Cardiac septum (tissue), 1 donor: ENCODE measurements at regions not wholly inside any gene's neighbourhood (a gene's known extent, or its start where the extent isn't known, plus 50 kb on each side); places are given as distances from the start of the nearest gene placed in this dataset.
"Not testable (repeated sequence)": the region's sequence is repeated elsewhere in the genome, so short reads cannot be mapped to it uniquely, and the experiment has no call there.

ENCODE experiments used
- DNase-seq: peaks from one replicate; pipeline ENCODE4 v3.0.0-alpha.2; 2020; ENCODE audit warnings: low spot score
- intact Hi-C: fragments of 100-400 bp; cut with DNase I; formaldehyde crosslinking; loops from one replicate; pipeline ENCODE4 v1.14.0; 2022
- donor health status: DM: no; HTN: no; CAD: no.

DNA sequence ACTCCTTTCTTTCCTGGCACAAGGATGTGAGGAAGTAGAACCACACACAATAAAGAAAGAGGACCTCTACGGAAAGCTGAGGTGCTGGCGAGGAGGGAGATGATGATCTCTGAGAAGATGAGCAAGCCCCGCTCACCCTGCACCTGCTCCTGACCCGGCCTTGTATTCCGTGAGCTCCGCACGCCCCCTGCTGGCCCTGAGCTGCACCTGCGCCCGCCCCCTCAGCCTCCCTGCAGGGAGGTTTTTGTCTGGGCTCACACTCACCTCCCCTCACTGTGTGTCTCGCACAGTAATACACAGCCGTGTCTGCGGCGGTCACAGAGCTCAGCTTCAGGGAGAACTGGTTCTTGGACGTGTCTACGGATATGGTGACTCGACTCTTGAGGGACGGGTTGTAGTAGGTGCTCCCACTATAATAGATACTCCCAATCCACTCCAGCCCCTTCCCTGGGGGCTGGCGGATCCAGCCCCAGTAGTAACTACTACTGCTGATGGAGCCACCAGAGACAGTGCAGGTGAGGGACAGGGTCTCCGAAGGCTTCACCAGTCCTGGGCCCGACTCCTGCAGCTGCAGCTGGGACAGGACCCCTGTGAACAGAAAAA lies 895.1 kb downstream of the TMEM121 start:
- DNase-seq, intact Hi-C loops: not testable (repeated sequence)

DNA sequence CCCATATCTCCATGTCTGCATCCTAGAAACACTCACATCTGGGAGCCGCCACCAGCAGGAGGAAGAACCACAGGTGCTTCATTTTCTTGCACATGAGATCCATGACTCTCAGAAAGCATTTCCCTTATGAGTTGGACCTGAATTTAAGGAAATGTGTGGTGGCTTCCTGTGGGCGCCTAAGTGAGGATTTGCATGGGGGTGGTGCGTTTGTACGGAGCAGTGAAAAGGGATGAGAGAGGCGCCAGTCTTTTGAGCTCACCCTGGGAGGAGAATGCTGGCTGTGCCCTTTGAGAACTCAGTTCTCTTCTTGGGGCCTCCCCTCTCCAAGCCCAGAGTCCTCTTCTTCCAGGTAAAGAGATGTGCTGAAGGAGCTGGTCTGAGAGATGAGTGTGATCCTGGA lies 895.7 kb downstream of the TMEM121 start:
- intact Hi-C loops: no loop called here
- DNase-seq: no peak

DNA sequence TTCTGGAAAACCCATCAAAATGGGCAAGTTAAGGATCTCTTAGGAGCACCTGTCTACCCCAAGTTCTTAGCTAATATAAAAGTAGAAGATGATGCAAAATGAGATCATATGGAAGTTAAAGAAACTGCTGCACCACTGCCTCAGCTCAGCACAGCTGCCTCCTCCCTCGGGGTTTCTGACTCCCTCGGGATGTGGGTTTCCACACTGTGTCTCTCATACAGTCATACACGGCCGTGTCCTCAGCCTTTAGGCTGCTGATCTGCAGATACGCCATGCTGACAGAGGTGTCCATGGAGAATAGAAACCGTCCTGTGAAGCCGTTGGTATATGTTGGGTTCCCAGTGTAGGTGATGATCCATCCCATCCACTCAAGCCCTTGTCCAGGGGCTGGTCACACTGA lies 898.8 kb downstream of the TMEM121 start:
- DNase-seq, intact Hi-C loops: not testable (repeated sequence)

DNA sequence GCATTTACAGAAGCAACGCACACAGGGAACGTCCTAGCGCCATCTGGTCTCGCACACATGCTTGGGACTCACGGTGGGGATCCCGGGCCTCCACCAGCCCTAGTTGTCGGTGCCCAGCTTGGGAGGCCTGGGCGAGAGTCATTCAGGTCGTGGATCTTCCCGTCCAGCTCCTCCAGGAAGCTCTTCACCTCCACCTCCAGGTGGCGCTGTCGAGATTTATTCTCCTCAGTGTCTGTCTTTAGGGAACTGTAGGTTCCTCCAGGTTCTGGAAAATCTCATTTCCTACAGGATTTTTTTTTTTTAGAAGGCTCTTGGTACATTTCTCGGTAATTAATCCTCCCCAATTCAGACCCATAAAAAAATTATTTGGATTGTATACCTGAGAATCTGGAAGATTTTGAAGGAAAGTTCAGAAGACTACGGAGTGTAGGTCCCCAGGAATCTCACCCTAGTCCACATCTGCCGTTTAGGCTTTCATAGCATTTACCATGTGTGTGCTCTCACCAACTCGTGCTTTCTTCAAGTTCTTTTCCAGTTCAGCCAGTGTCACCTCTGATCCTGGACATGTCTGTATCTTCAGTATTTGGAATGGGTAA lies 910.0 kb downstream of the TMEM121 start:
- intact Hi-C loops: no loop called here
- no peak for DNase-seq

DNA sequence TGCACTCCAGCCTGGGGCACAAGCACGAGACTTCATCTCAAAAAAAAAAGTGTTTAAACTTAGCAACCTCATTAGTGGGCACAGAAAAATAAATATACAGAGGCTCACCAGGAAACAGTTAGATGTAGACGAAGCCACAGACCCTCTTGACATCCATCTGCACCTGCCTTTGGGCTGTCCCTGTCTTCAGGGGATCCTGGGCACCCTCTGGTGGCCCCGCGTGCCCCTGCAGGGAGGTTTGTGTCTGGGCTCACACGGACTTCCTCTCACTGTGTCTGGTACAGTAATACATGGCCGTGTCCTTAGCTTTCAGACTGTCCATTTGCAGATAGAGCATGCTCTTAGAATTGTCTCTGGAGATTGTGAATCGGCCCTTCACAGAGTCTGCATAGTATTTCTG lies 916.5 kb downstream of the TMEM121 start:
- DNase-seq: no peak
- intact Hi-C loops: no loop called here

DNA sequence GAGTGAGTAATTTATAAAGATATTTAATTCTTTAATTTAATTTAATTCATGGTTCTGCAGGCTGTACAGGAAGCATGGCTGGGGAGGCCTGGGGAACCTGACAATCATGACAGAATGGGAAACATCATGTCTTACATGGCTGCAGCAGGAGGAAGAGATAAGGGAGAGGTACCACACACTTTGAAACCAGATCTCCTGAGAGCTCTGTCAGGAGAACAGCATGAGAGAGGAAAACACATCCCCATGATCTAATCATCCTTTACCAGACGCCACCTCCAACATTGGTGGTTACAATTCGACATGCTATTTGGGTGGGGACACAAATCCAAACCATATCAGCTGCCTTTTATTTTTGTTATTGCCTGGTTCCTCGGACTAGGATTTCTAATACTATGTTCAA lies 928.6 kb downstream of the TMEM121 start:
- intact Hi-C loops: no loop called here
- DNase-seq: no peak

DNA sequence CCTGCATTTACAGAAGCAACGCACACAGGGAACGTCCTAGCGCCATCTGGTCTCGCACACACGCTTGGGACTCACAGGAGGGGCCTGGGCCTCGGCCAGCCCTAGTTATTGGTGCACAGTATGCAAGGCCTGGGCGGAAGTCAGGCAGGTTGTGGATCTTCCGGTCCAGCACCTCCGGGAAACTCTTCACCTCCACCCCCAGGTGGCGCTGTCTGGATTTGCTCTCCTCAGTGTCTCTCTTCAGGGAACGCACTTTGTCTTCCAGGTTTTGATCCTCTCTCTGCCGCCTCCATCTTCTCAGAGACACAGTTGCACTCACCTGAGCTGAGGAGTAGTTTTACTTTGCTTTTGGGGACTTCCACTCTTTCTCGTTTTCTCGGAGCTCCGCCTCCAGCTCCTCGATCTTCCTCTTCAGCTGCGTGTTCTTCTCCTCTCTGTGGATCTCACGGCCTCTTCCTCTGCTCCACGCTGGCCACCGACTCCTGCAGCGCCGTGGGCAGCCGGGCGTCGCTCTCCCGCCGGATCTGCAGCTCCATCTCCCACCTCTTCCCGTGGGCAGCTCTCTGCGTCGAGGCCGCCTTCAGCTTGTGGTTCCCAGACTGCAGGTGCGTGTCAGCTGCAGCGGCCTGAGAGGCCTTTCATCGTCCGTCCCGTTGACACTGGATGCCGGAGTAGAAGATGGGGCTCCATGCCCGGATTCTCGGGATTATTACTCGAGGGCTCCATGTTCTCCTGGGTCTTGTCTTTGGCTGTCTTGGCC lies 933.8 kb downstream of the TMEM121 start:
- no peak for DNase-seq
- intact Hi-C loops: no loop called here

DNA sequence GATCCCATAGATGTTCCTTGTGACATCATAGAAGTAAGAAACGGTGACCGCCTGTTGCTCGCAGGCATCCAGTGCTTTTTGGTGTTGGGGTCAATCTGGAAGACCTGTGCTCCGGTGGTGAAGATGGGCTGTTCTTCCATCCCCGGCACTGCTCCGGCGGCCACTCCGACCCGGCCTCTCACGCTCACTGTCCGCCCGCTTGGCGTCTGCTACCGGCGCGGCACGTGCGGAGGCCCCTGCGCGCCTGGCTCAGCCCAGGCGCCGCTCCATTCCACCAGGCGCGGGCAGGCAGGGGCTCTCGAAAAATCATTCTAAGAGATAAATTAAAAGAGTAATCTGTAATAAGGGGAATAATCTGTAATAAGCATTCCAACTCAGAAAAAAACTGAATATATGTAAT lies 934.5 kb downstream of the TMEM121 start:
- intact Hi-C loops: no loop called here
- DNase-seq: no peak

DNA sequence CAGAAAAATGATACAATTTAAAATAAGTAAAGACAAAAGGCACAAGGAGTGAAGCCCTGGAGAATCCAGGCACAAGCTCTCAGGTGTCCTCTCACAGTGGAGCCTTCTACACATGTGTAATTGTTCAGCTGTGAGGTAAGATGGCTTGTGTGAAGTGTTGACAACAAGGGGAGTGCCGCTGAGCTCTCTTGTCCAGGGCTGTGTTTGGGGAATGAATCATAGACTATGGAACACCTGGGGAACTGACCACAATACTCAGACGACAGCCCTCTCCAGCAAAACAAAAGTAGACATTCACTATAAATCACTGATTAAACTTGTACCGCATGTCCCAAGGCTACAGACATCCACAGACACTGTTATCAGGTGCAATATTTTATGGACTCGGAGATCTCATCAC lies 940.1 kb downstream of the TMEM121 start:
- DNase-seq: not testable (repeated sequence)

DNA sequence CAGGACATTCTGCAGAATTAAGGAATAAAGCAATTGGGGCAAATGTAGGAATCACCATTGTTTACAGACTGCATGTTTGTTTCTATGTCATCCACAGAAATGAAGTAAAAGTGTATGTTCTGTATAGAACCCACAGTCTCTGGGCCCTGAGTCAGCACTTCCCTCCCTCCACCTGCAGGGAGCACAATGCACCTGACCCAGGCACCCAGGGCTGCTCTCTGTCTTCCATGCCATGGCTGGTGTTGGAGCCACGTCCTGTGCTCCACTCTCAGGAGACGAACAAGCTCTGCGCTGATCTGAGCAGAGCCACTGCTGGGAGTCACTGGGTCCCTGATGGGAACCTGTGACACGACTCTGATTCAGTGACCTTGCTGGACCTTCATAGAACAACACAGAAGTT lies 942.5 kb downstream of the TMEM121 start:
- intact Hi-C loops, DNase-seq: not testable (repeated sequence)

More for the DNA sequence above, 940.1 kb downstream of the TMEM121 start:
- intact Hi-C loops: not testable (repeated sequence)

DNA sequence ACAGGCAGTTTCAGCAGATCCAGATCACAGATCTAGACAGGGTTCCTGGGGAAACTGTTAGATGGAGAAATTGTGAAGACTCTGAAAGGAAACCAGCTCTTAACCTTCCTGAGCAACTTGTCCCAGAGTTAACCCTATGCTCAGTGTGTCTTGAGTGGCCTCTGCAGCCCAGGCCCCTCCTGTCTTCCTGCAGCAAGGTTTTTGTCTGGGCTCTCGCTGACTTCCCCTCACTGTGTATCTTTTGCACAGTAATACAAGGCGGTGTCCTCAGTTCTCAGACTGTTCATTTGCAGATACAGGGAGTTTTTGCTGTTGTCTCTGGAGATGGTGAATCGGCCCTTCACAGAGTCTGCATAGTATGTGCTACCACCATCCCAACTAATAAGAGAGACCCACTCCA lies 943.6 kb downstream of the TMEM121 start:
- intact Hi-C loops, DNase-seq: not testable (repeated sequence)

DNA sequence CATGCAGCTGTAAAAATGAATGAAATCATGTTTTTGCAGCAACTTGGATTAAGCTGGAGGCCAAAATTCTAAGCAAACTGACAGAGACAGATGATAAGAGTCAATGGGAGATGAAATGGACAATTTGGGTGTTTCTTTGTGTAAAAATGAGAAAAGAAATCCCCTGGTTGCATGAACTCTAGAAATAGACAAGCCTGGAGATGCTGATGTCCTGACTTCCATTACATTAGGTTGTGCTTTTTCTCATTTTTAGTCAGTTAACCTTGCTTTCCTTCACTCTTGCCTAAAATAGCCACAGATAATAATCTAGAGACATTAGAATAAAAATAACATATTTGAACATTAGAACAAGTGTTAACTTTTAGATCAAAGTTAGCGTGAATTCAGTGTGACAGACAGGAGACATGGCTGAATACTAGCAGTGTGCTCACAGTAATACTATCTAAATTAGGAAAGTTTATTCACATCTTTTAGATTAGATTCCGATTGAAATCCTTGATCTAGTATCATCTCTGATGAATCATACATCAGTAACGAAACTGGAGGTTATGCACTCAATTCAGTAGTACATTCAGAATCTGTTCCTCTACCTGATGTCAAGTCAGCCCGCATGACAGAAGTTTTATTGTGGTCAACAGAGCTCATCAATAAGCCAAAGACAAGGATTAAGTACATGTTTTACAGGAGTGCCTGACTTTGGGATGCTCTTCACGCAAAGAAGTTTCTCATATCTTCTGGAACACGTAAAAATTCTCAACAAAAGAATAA lies 948.1 kb downstream of the TMEM121 start:
- intact Hi-C loops, DNase-seq: not testable (repeated sequence)

DNA sequence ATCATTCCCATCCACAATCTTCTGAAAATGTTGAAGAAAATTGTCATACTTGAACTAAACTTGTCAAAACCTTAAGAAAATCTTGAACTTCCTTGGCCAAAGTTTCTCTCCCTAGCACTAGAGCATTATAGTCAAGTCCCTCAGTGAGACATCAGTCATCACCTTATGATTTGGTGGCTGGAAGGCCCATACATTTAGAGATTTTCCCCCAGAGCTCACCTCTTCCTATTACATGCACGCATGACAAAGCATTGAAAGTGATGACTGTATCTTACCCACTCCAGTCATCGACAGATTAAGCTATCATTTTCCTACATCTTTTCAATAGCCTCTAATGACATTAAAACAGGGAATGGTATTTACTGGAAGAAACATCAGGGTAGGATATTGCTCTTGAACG lies 948.8 kb downstream of the TMEM121 start:
- intact Hi-C loops, DNase-seq: not testable (repeated sequence)

DNA sequence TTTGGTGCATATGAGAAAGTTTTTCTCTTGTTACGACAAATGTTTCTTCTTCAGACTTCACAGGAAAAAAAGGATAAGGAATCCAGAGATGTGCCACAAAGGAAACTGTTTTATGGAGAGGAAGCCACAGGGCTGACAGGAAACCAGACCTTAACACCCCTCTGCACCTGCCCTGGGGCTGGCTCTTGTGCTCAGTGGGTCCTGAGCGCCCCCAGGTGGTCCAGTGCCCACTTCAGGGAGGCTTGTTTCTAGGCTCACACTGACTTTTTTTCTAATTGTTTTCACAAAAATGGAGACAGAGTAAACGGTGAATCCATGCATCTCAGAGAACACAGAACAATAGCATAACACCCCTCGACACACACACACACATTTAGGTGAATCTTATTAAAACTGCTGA lies 951.2 kb downstream of the TMEM121 start:
- DNase-seq, intact Hi-C loops: not testable (repeated sequence)

DNA sequence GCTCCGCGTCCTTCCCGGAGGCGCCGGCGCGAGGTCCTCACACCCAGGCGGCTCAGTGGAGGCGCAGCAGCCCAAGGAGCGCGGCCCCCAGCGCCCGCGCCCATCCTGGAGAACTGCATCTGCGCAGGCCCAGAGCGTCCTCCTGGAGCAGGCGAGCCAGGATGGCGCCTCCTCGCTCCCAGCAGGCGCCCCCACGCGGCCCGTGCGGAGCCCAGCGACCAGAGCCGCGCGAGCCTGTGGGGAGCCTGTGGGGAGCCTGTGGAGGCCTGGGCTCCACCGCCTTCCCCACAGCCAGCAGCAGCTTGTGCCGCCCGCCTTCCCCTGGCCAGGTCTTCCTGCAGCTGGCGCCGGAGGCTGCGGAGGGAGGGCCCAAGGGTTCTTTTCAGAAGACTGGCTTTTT lies 953.9 kb downstream of the TMEM121 start:
- DNase-seq, intact Hi-C loops: not testable (repeated sequence)

DNA sequence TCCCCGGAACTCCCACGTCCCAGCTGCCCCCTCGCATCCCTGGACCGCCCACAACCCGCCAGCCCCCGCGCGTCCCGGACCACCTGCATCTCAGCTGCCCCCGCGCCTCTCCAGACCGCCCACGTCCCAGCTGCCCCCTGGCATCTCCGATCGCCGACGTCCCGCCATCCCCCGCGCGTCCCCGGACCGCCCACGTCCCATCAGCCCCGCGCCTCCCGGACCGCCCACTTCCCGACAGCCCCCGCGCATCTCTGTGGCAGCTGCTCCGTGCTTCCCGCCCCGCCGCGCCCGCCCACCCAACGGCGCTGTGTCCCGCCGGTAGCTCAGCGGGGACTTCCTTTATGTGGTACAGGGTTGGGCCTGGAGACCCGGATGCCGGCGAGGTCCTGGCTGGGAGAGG lies 955.8 kb downstream of the TMEM121 start:
- DNase-seq, intact Hi-C loops: not testable (repeated sequence)

DNA sequence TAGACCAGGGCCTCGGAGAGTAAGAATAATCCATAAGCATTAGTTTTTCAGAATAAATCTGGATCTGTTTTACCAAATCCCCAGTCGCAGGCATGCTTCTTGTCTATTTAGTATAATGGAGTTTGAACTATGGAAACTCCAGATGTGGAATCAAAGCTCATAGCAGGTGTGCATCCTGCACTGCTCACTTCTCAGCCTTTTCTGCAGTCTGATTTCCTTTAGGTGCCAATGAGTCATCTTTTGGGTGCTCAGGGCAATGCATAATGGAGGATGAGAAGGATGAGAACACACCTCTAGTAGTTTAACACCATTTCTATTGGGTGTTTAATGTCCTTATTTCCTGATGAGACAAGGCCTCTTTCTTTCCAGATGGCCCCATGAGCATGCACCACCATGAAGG lies 961.2 kb downstream of the TMEM121 start:
- no peak for DNase-seq
- intact Hi-C loops: no loop called here

DNA sequence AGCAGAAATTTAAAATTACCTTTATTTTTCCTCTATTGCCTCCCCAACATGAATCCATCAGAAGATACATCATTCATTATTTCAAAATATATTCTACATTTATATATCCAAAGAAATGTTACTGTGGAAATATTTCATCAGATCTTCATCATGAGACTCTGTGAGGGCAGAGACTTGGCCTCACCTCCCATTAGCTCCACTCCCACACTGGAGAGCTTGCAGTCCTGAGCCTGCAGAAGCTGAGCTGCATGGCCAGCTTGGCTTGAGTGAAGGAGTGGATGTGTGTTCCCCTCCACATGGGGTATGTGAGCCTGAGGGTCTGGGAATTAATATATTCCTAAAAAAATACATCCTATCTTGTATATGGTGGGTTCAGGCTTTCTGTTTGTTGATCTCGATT lies 961.9 kb downstream of the TMEM121 start:
- DNase-seq: no peak
- intact Hi-C loops: no loop called here

DNA sequence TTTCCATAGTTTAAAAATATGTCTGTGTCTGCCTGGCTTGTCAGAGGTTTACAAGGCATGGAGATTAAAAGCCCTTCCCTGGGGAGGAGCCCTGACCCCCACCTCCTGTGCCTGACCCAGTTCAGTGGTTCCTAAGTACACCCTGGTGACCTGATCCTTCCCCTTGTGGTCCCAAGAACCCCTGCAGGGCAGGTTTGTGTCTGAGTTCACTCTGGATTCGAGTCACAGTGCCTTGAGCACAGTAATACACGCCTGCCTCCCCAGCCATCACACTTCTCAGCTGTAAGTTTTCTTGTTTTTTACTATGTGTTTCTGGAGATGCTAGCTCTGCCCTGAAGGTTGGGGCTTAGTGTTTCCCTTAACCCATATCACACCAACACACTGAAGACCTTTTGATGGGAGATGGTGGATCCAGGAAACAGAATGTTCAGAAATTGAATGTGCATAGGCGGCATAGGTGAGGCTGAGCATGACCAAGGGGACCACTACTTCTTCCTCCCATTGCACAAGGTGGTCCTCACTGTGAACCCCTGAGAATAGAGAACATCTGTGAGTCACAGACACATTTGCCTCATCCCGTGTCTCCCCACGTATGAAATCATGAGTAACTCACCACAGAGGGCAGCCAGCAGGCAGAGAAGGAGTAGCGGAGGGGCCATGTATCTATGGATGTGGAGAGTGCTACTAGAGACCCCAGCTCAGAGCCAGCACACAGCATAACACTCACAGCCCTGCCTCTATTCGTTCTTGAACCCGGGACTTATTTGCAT lies 962.9 kb downstream of the TMEM121 start:
- intact Hi-C loops: no loop called here
- DNase-seq: no peak

DNA sequence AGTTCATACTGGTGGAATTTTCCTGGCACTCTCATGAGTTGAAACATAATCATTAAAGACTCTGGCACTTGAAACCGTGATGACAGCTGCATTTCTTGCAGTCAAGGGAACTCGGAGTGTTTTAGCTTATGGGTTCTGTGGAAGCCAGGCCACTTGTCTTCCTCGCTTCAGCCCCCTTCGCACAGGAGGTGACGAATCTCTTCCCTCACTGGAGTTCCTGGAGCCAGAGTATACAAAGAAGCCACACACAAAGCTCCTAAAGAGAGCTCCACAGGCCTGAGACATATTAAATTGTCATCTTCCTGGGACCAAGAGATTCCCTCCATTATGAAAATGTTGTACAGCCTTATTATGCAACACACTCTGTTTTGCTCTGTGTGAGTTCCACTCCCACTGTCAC lies 964.1 kb downstream of the TMEM121 start:
- intact Hi-C loops: no loop called here
- no peak for DNase-seq
